K562 (cell line): ENCODE measurements at regions not wholly inside any gene's neighbourhood (a gene's known extent, or its start where the extent isn't known, plus 50 kb on each side); places are given as distances from the start of the nearest gene placed in this dataset.
"Not testable (repeated sequence)": the region's sequence is repeated elsewhere in the genome, so short reads cannot be mapped to it uniquely, and the experiment has no call there.

ENCODE experiments used
- ATAC-seq: fragments of 200-7000 bp; cut with Tn5 transposase; 3 replicates; pipeline ENCODE4 v1.9.1; 2020; ENCODE audit warnings: moderate library complexity
- BruUV-seq: library from RNA; stranded (reverse); fragments of 400-500 nt; replicated peaks from 2 replicates; lab custom pipeline; 2021; lab: Mats Ljungman, UMichigan
- CTCF ChIA-PET: fragments of 300-600 bp; formaldehyde crosslinking; extraction: SDS; loops from one replicate; lab custom pipeline; 2021; ENCODE audit warnings: low intra/inter-chr PET ratio; lab: Yijun Ruan, JAX
- POLR2A ChIA-PET: fragments of 300-600, 350-650 bp; sonication (Branson Sonifier 250); formaldehyde crosslinking; extraction: SDS; loops from one replicate; lab custom pipeline; 2021; ENCODE audit warnings: antibody characterized with exemption, inconsistent platforms; lab: Yijun Ruan, JAX
- DNase-seq, 4 experiments: peaks; one replicate each; pipeline versions ENCODE4 v3.0.0 to v3.0.0-alpha.2; 2011 to 2018; ENCODE audit warnings: low spot score in 3 of 4, mixed read lengths in 3 of 4; ENCODE audit errors: extremely low read depth in 1 of 4
- FAIRE-seq: peaks from 2 replicates; lab custom pipeline; 2011; peaks lifted over from hg19 to GRCh38; lab: Jason Lieb, UNC
- H2AFZ ChIP-seq: 2 replicates; pipeline ENCODE4 v1.6.0; 2011; ENCODE audit warnings: low read depth, low read length, control low read depth, inconsistent platforms
- H3K27ac ChIP-seq: fragments of 200-600 bp; 3 replicates; pipeline ENCODE4 v1.8.0; 2011; ENCODE audit warnings: low read depth, mild to moderate bottlenecking, control low read depth, inconsistent platforms, low read length, moderate library complexity, mixed read lengths; ENCODE audit errors: extremely low read depth
- H3K27me3 ChIP-seq, 2 experiments: fragments of 300-600 bp in 1 of 2; 2 replicates in 1 of 2; 3 replicates in 1 of 2; pipeline versions ENCODE4 v1.6.0 to v1.8.0; 2011; ENCODE audit warnings: inconsistent platforms in 2 of 2, low read length in 2 of 2, mild to moderate bottlenecking in 1 of 2, mixed read lengths in 1 of 2, moderate library complexity in 1 of 2; ENCODE audit not compliant: control insufficient read depth in 2 of 2, insufficient read depth in 2 of 2
- H3K36me3 ChIP-seq: fragments of 300-600 bp; 3 replicates; pipeline ENCODE4 v1.8.0; 2011; ENCODE audit warnings: mild to moderate bottlenecking, low read length, inconsistent platforms; ENCODE audit not compliant: control insufficient read depth, insufficient read depth
- H3K4me1 ChIP-seq, 2 experiments: fragments of 200-600 bp in 1 of 2; replicated peaks in 1 of 2; 2 replicates in 1 of 2; 3 replicates in 1 of 2; pipeline versions ENCODE4 v1.5.1 to v1.8.0; 2011; ENCODE audit warnings: inconsistent platforms in 2 of 2, low read length in 2 of 2, mild to moderate bottlenecking in 1 of 2, mixed read lengths in 1 of 2, moderate library complexity in 1 of 2; ENCODE audit not compliant: control insufficient read depth in 2 of 2, insufficient read depth in 2 of 2
- H3K4me2 ChIP-seq: 2 replicates; pipeline ENCODE4 v1.6.1; 2011; ENCODE audit warnings: low read length, control low read depth, inconsistent platforms, mixed read lengths; ENCODE audit not compliant: insufficient read depth
- H3K4me3 ChIP-seq: fragments of 200-600 bp; sonication (generic), shearing (Covaris generic); 2 replicates; pipeline ENCODE4 v1.5.1; 2016; ENCODE audit warnings: control low read depth, inconsistent platforms
- H3K79me2 ChIP-seq: fragments of 200-600 bp; 3 replicates; pipeline ENCODE4 v1.8.0; 2011; ENCODE audit warnings: low read length, inconsistent platforms; ENCODE audit not compliant: control insufficient read depth, insufficient read depth
- H3K9ac ChIP-seq, 2 experiments: 2 replicates each; pipeline versions ENCODE4 v1.6.0 to v1.6.1; 2011; ENCODE audit warnings: low read depth in 2 of 2, low read length in 2 of 2, control low read depth in 1 of 2, inconsistent platforms in 1 of 2, mild to moderate bottlenecking in 1 of 2, mixed read lengths in 1 of 2; ENCODE audit not compliant: insufficient read depth in 1 of 2
- H3K9me1 ChIP-seq: one replicate; pipeline ENCODE4 v1.6.0; 2011; ENCODE audit warnings: inconsistent platforms, mild to moderate bottlenecking, low read length, moderate library complexity; ENCODE audit not compliant: control insufficient read depth, insufficient read depth
- H3K9me3 ChIP-seq: replicated peaks from 2 replicates; pipeline ENCODE4 v1.5.1; 2011; ENCODE audit warnings: low read depth, low read length, inconsistent platforms; ENCODE audit not compliant: control insufficient read depth, insufficient read depth
- H4K20me1 ChIP-seq: replicated peaks from 2 replicates; pipeline ENCODE4 v1.6.1; 2011; ENCODE audit warnings: low read length, inconsistent platforms, mixed read lengths; ENCODE audit not compliant: control insufficient read depth, insufficient read depth
- CBX3 ChIP-seq, 2 experiments: IDR thresholded peaks; 1 replicate in 1 of 2; 2 replicates in 1 of 2; pipeline ENCODE4 v1.6.1; 2012; ENCODE audit warnings: inconsistent platforms in 2 of 2, low read length in 2 of 2, borderline replicate concordance in 1 of 2, control low read depth in 1 of 2
- PYGO2 ChIP-seq: fragments of 450-650 bp; IDR thresholded peaks from 2 replicates; pipeline ENCODE4 v1.6.1; 2016; ENCODE audit warnings: mild to moderate bottlenecking, missing genetic modification characterization, moderate library complexity, missing compliant biosample characterization
- ZBTB17 ChIP-seq: fragments of 450-650 bp; formaldehyde crosslinking; IDR thresholded peaks from 2 replicates; pipeline ENCODE4 v1.4.0; 2020; ENCODE audit warnings: mild to moderate bottlenecking
- ZNF121 ChIP-seq: sonication (generic); formaldehyde crosslinking; conservative IDR thresholded peaks from 2 replicates; pipeline ENCODE4 v1.8.0; 2022; ENCODE audit warnings: missing genetic modification reagents
- ZNF324 ChIP-seq: fragments of 250-450 bp; sonication (Bioruptor Pico); IDR thresholded peaks from 2 replicates; pipeline ENCODE4 v1.4.0; 2020; ENCODE audit warnings: mild to moderate bottlenecking
- WGBS: fragments of 100-300 bp; shearing (Covaris generic); methylation state at CpG from one replicate; pipeline ENCODE4 v1.1.6; 2016; ENCODE audit warnings: low coverage, mixed read lengths; ENCODE audit not compliant: insufficient coverage; ENCODE audit errors: missing lambda C conversion rate; 5-methylcytosine and 5-hydroxymethylcytosine counted together
- in situ Hi-C: fragments of 300-500 bp; cut with MboI; formaldehyde crosslinking; loops from 4 replicates; pipeline ENCODE4 v1.15.0; 2018; ENCODE audit warnings: inconsistent platforms, mixed read lengths
- intact Hi-C: fragments of 100-400 bp; cut with micrococcal nuclease; formaldehyde crosslinking; loops from 2 replicates; pipeline ENCODE4 v1.14.2; 2022
- TF ChIP-seq, protein P1 (sequence below): fragments of 450-650 bp; formaldehyde crosslinking; IDR thresholded peaks from 2 replicates; pipeline ENCODE4 v1.4.0; 2022; ENCODE audit warnings: missing genetic modification characterization

DNA sequence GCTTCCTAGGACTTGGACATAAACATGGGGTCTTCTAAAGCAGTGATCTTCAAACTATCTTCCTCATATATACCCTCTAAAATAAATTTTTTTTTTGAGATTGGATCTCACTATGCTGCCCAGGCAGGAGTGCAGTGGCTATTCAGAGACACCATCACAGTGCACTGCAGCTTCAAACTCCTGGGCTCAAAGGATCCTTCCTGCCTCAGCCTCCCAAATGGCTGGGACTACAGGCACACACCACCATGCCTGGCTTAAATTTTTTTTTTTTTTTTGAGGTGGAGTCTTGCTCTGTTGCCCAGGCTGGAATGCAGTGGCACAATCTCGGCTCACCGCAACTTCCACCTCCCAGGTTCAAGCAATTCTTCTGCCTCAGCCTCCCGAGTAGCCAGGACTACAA is 134.4 kb downstream of the ZFP64 start:
- ATAC-seq, H3K9me1 ChIP-seq, H3K4me3 ChIP-seq, H3K4me1 ChIP-seq, H3K36me3 ChIP-seq, H3K9me3 ChIP-seq, POLR2A ChIA-PET, H3K9ac ChIP-seq, FAIRE-seq, H2AFZ ChIP-seq, H3K79me2 ChIP-seq, in situ Hi-C loops, intact Hi-C loops, H3K27ac ChIP-seq, H4K20me1 ChIP-seq, H3K27me3 ChIP-seq, H3K4me2 ChIP-seq, DNase-seq, BruUV-seq, CTCF ChIA-PET: not testable (repeated sequence)
- peak; percentile 52 for TF ChIP-seq ZNF121
- 0% methylated on average over 3 of the region's 3 CpGs for WGBS

DNA sequence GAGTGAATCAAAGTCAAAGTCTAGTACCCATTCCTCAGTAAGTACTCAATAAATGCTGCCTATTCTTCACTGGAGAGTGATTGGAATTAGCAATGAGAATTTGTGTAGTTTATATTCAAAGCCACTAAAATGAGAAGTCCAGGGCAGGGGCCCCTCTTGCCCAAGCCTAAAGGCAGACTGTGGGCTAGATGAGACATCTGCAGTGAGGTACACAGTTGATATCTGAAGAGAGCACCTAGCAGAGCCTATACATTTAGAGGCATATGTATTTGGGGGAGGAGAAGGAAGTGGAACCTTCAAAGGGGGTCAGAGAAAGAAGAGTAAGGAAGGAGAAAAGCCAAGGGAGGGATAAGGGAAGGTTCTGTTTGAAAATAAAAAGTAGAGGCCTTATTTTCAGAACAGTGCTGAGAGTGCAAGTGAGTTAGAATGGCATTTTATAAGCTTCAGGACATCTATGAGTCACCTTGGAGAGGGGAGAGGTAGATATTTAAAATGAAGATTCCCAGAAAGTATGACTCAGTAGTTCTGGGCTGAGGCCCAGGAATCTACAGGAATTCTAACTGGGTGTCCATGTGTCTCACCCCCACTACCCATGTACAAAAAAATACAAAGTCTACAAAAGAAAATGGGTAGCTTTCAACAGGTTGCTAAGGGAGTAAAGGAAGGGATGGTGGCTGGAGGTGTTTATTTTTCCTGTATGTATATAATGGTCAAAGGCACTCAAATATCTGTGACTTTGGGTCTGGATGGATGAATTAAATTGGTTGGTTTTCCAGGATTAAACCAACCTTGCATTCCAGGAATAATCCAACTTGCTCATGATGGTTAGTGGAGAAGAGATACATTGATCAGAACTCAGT is 135.1 kb downstream of the ZFP64 start:
- H3K4me1 ChIP-seq: no peaks in the 10 kb centered on the region
- BruUV-seq: no TSS peak
- no peak for DNase-seq
- H3K9me3 ChIP-seq: no peaks in the 10 kb centered on the region
- H3K4me3 ChIP-seq: no peak overlapping the region
- no peaks in the 10 kb centered on the region for H3K36me3 ChIP-seq
- no peak for FAIRE-seq
- in situ Hi-C loops: no loop called here
- H3K27ac ChIP-seq: no peak overlapping the region
- no peak overlapping the region for H2AFZ ChIP-seq
- no peak for ATAC-seq
- no peaks in the 10 kb centered on the region for H4K20me1 ChIP-seq
- CTCF ChIA-PET: no interaction called here
- H3K9ac ChIP-seq: no peak overlapping the region
- TF ChIP-seq CBX3 (IDR thresholded peaks at IDR 0.05; ENCODE audit: borderline replicate concordance in 1 of 2, low read length in 2 of 2): 0 out of 3 replicates have a peak, but pooled peaks of 1 of the 2 experiments have one; percentile 37
- TF ChIP-seq ZBTB17 (CRISPR knock-in tag): no peak
- peak; percentile 90 for TF ChIP-seq ZNF324 (CRISPR knock-in tag)
- TF ChIP-seq PYGO2 (tag): no peak
- TF ChIP-seq, protein P1, sequence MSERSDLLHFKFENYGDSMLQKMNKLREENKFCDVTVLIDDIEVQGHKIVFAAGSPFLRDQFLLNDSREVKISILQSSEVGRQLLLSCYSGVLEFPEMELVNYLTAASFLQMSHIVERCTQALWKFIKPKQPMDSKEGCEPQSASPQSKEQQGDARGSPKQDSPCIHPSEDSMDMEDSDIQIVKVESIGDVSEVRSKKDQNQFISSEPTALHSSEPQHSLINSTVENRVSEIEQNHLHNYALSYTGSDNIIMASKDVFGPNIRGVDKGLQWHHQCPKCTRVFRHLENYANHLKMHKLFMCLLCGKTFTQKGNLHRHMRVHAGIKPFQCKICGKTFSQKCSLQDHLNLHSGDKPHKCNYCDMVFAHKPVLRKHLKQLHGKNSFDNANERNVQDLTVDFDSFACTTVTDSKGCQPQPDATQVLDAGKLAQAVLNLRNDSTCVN (CRISPR knock-in tag): no peak
- TF ChIP-seq, all 486 proteins: peak for 2
- POLR2A ChIA-PET: no interaction called here
- no peaks in the 10 kb centered on the region for H3K79me2 ChIP-seq
- no peaks in the 10 kb centered on the region for H3K27me3 ChIP-seq
- no peak overlapping the region for H3K4me2 ChIP-seq
- intact Hi-C loops: no loop called here
- no peaks in the 10 kb centered on the region for H3K9me1 ChIP-seq
